Loucy (cell line): ENCODE measurements at regions not wholly inside any gene's neighbourhood (a gene's known extent, or its start where the extent isn't known, plus 50 kb on each side); places are given as distances from the start of the nearest gene placed in this dataset.

Experiments
- H2AFZ ChIP-seq: fragments of 200-600 bp; sonication (generic); 2 replicates; pipeline ENCODE4 v1.6.0; 2016; ENCODE audit warnings: antibody characterized with exemption, mild to moderate bottlenecking, low read length, moderate library complexity
- H3F3A ChIP-seq: fragments of 200-600 bp; 2 replicates; pipeline ENCODE4 v1.6.0; 2016; ENCODE audit warnings: antibody characterized with exemption, low read depth, mild to moderate bottlenecking
- H3K27me3 ChIP-seq: fragments of 200-600 bp; sonication (generic); 2 replicates; pipeline ENCODE4 v1.6.1; 2014; ENCODE audit warnings: low read length, mild to moderate bottlenecking; ENCODE audit not compliant: insufficient read depth, poor library complexity, severe bottlenecking
- H3K36me3 ChIP-seq: fragments of 200-600 bp; sonication (generic); 2 replicates; pipeline ENCODE4 v1.6.1; 2016; ENCODE audit warnings: low read length; ENCODE audit not compliant: insufficient read depth
- H3K4me1 ChIP-seq: fragments of 200-600 bp; sonication (generic); 2 replicates; pipeline ENCODE4 v1.5.1; 2014; ENCODE audit warnings: low read length, mild to moderate bottlenecking; ENCODE audit not compliant: insufficient read depth, poor library complexity, severe bottlenecking
- H3K4me2 ChIP-seq: fragments of 200-600 bp; sonication (generic); 2 replicates; pipeline ENCODE4 v1.6.0; 2014; ENCODE audit warnings: antibody characterized with exemption, low read length, low read depth, mild to moderate bottlenecking; ENCODE audit not compliant: poor library complexity, severe bottlenecking
- H3K4me3 ChIP-seq: fragments of 200-600 bp; sonication (generic); 2 replicates; pipeline ENCODE4 v1.5.1; 2014; ENCODE audit warnings: low read length, mild to moderate bottlenecking, mixed read lengths; ENCODE audit not compliant: poor library complexity, severe bottlenecking
- H3K79me2 ChIP-seq: fragments of 200-600 bp; sonication (generic); 2 replicates; pipeline ENCODE4 v1.6.1; 2014; ENCODE audit warnings: low read length; ENCODE audit not compliant: insufficient read depth
- H3K9ac ChIP-seq: fragments of 200-600 bp; sonication (generic); 2 replicates; pipeline ENCODE4 v1.6.0; 2014; ENCODE audit warnings: mild to moderate bottlenecking, low read depth, low read length, moderate library complexity; ENCODE audit not compliant: poor library complexity, severe bottlenecking
- H3K9me2 ChIP-seq: fragments of 200-600 bp; sonication (generic); replicated peaks from 2 replicates; pipeline ENCODE4 v1.6.1; 2016; ENCODE audit warnings: low read depth, low read length, mixed read lengths
- H3K9me3 ChIP-seq: fragments of 200-600 bp; sonication (generic); 2 replicates; pipeline ENCODE4 v1.6.1; 2014; ENCODE audit warnings: mild to moderate bottlenecking, antibody characterized with exemption, low read length, low read depth; ENCODE audit not compliant: insufficient read depth
- H4K20me1 ChIP-seq: fragments of 200-600 bp; sonication (generic); 2 replicates; pipeline ENCODE4 v1.6.0; 2014; ENCODE audit warnings: antibody characterized with exemption, low read length, mild to moderate bottlenecking; ENCODE audit not compliant: insufficient read depth, poor library complexity, severe bottlenecking
- EZH2phosphoT487 ChIP-seq: fragments of 200-600 bp; IDR thresholded peaks from 2 replicates; pipeline ENCODE4 v1.6.1; 2018; ENCODE audit warnings: antibody characterized with exemption, mild to moderate bottlenecking, moderate library complexity, borderline replicate concordance
- TF ChIP-seq, protein P1 (sequence below): fragments of 200-600 bp; sonication (generic); conservative IDR thresholded peaks from 2 replicates; pipeline ENCODE4 v1.5.1; 2014; ENCODE audit warnings: mild to moderate bottlenecking, antibody characterized with exemption, low read length

- no peaks in the 10 kb centered on the region for H3K36me3 ChIP-seq
- no peak overlapping the region for H2AFZ ChIP-seq
- H3K9ac ChIP-seq = no peak overlapping the region
- no peaks in the 10 kb centered on the region for H3K27me3 ChIP-seq
- no peaks in the 10 kb centered on the region for H4K20me1 ChIP-seq
- H3K4me2 ChIP-seq = no peak overlapping the region
- H3K4me3 ChIP-seq = no peak overlapping the region
- no peaks in the 10 kb centered on the region for H3K9me3 ChIP-seq
- H3K79me2 ChIP-seq = no peaks in the 10 kb centered on the region
- TF ChIP-seq, protein P1, sequence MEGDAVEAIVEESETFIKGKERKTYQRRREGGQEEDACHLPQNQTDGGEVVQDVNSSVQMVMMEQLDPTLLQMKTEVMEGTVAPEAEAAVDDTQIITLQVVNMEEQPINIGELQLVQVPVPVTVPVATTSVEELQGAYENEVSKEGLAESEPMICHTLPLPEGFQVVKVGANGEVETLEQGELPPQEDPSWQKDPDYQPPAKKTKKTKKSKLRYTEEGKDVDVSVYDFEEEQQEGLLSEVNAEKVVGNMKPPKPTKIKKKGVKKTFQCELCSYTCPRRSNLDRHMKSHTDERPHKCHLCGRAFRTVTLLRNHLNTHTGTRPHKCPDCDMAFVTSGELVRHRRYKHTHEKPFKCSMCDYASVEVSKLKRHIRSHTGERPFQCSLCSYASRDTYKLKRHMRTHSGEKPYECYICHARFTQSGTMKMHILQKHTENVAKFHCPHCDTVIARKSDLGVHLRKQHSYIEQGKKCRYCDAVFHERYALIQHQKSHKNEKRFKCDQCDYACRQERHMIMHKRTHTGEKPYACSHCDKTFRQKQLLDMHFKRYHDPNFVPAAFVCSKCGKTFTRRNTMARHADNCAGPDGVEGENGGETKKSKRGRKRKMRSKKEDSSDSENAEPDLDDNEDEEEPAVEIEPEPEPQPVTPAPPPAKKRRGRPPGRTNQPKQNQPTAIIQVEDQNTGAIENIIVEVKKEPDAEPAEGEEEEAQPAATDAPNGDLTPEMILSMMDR = no peak
- no peak for TF ChIP-seq EZH2phosphoT487
- H3F3A ChIP-seq = no peaks in the 10 kb centered on the region
- H3K4me1 ChIP-seq = no peaks in the 10 kb centered on the region
- no peaks in the 10 kb centered on the region for H3K9me2 ChIP-seq
Observed at GRCh38 chr6:102981490-102982015, 1588.0 kb downstream of the GRIK2 start.

- Histone ChIP-seq H3K9me3 (no peaks in the 10 kb centered on the region), H3K79me2 (no peaks in the 10 kb centered on the region), H3K4me3 (no peak overlapping the region), H3K9ac (no peak overlapping the region), H4K20me1 (no peaks in the 10 kb centered on the region), H3K4me1 (no peaks in the 10 kb centered on the region), H3F3A (no peaks in the 10 kb centered on the region), H2AFZ (no peak overlapping the region), H3K27me3 (no peaks in the 10 kb centered on the region), H3K4me2 (no peak overlapping the region), H3K9me2 (no peaks in the 10 kb centered on the region), H3K36me3 (no peaks in the 10 kb centered on the region)
- TF ChIP-seq, protein P1 = no peak
- no peak for TF ChIP-seq EZH2phosphoT487
Observed at GRCh38 chr6:102980951-102981350, 1587.4 kb downstream of the GRIK2 start.

GRCh38 chr6:102961902-102962301 lies 1568.4 kb downstream of the GRIK2 start:
- Histone ChIP-seq H3F3A (no peaks in the 10 kb centered on the region), H3K4me2 (no peak overlapping the region), H3K4me3 (no peak overlapping the region), H4K20me1 (no peaks in the 10 kb centered on the region), H2AFZ (no peak overlapping the region), H3K9me2 (no peaks in the 10 kb centered on the region), H3K36me3 (no peaks in the 10 kb centered on the region), H3K4me1 (no peaks in the 10 kb centered on the region), H3K79me2 (no peaks in the 10 kb centered on the region), H3K27me3 (no peaks in the 10 kb centered on the region), H3K9ac (no peak overlapping the region), H3K9me3 (no peaks in the 10 kb centered on the region)
- TF ChIP-seq EZH2phosphoT487 = no peak
- TF ChIP-seq, protein P1 = no peak
